Activated naive CD4-positive, alpha-beta T cell treated with anti-CD3 and anti-CD28 coated beads, Interleukin-2, amount 50 U/mL, for 72 hours (primary cell): ENCODE measurements at regions not wholly inside any gene's neighbourhood (a gene's known extent, or its start where the extent isn't known, plus 50 kb on each side); places are given as distances from the start of the nearest gene placed in this dataset.

Experiments used
- ATAC-seq, 2 donors: fragments of 150-1000 bp; cut with Tn5 transposase; 2 replicates each; pipeline ENCODE4 v1.10.0; 2021; ENCODE audit warnings: mild to moderate bottlenecking in 2 of 2, moderate library complexity in 2 of 2
- DNase-seq, 2 donors: peaks; one replicate each; pipeline ENCODE4 v3.0.0; 2021 to 2022; ENCODE audit warnings: low spot score in 2 of 2
- H3K27ac Mint-ChIP-seq, 2 donors: one replicate each; pipeline ENCODE4 v1.8.0; 2022; ENCODE audit warnings: mild to moderate bottlenecking in 2 of 2, mixed read lengths in 2 of 2
- H3K36me3 Mint-ChIP-seq, 2 donors: one replicate each; pipeline ENCODE4 v1.8.0; 2022; ENCODE audit warnings: mixed read lengths in 2 of 2
- H3K9me3 Mint-ChIP-seq, 2 donors: one replicate each; pipeline ENCODE4 v1.8.0; 2022; ENCODE audit warnings: mixed read lengths in 2 of 2

DNA sequence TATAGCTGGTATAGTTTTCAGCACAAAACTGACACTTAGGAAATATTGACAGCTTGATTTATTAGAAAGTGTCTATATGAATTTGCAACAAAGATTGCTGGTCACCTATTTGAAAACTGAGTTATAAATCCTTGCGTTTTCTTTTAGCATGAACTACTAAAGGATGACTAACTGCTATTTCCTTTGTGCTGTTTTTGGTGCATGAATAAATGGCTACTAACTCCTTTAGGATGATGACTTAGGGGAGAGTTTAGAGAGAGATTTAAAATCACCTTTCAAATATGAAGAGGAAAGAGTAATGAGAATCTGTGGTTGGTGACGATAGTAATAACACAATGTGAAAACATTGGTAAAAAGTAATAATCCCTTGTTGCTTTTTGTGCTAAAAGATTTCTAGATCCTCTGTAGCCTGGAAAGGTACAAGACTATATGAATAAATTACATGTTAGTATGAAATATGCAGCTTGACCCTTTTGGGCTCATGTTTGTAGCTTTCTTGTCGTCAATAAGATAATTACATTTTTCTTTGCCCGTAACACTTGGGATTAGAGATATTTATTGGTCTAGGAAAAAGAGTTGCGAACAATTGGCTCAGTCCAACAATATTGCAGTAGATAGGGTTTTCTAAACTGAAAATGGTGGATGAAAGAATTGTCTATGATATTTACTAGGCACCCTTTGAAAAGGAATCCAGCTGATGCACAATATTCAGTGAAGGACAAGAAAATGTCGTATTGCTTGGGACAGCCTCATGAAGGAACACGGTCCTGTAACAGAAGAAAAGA is 453.0 kb downstream of the ADAMTS20 start:
- DNase-seq (no peak), ATAC-seq (no peak)
- peaks cover 4 to 8% of the 10 kb centered on the region in 2 donors for H3K9me3 Mint-ChIP-seq
- H3K36me3 Mint-ChIP-seq = no peaks in the 10 kb centered on the region
- no peak overlapping the region for H3K27ac Mint-ChIP-seq

DNA sequence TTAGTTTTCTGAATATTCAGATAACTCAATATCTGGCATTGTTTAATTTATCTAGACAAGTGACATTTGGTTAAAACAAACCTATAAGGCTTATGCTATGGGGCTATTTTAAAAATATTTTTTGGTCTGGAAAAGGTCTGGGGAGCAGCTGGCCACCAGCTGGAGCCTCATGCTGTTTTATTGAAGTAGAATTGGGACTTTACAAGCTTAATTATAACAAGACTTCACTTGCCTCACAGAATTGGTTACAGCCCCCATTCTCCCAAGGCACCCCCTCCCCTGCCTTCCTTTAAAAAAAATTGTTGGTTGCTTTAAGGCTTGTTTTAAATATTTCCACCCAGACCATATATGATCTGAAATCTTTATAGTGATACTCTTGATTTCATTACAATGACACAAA is 453.9 kb downstream of the ADAMTS20 start:
- no peak for ATAC-seq
- Mint-ChIP-seq H3K9me3 (peaks cover 4 to 8% of the 10 kb centered on the region in 2 donors), H3K27ac (no peak overlapping the region), H3K36me3 (no peaks in the 10 kb centered on the region)
- no peak for DNase-seq

DNA sequence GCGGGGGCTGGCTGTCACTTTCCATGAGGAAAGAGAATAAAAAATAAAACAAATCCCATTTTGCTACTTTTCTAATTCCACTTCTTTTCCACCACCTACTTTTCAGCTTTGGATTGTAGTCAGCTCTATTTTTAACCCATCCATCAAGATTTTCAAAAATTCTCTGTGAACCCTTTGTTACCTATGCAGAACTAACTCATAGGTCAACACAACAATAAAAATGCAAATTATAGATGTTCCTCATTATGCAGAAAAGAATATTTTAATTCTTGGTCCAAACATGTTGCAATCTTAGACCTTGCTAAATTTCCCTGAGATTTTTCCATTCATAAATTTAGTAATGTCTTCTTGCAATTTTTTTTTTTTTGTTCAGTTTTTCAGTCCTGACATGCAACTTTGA is 454.5 kb downstream of the ADAMTS20 start:
- ATAC-seq (no peak), DNase-seq (no peak)
- peaks cover 4 to 14% of the 10 kb centered on the region in 2 donors for H3K9me3 Mint-ChIP-seq
- H3K36me3 Mint-ChIP-seq = no peaks in the 10 kb centered on the region
- H3K27ac Mint-ChIP-seq = no peak overlapping the region

DNA sequence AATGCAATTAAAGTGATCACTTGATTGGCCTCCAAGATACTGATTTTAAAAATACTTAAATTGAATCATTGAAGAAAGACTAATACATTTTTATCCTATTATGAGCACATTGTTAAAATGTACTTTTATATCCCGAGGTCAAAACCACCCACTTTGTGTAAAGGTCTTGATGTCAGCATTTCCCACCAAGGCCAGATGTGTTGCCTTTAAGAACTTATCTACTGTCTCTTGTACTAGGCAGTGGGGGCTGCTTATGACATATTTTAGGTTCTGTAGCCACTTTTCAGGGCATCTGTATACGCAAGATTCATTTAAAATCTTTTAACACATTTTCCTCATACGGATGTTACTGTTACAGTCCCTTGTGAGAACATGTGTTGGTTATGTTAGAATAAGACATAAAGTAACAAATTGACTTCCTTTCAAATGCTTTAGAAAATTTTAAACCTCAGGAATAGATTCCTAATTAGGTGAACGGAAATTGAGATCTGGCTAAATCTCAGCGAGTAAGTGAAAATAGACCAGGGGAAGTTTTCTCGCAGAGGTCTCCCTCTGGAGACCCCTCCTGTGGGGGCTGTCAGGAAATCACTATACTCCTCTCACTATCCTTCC is 456.2 kb downstream of the ADAMTS20 start:
- no peak for ATAC-seq
- Mint-ChIP-seq H3K27ac (no peak overlapping the region), H3K9me3 (peaks cover 5 to 20% of the 10 kb centered on the region in 2 donors), H3K36me3 (no peaks in the 10 kb centered on the region)
- DNase-seq = no peak

DNA sequence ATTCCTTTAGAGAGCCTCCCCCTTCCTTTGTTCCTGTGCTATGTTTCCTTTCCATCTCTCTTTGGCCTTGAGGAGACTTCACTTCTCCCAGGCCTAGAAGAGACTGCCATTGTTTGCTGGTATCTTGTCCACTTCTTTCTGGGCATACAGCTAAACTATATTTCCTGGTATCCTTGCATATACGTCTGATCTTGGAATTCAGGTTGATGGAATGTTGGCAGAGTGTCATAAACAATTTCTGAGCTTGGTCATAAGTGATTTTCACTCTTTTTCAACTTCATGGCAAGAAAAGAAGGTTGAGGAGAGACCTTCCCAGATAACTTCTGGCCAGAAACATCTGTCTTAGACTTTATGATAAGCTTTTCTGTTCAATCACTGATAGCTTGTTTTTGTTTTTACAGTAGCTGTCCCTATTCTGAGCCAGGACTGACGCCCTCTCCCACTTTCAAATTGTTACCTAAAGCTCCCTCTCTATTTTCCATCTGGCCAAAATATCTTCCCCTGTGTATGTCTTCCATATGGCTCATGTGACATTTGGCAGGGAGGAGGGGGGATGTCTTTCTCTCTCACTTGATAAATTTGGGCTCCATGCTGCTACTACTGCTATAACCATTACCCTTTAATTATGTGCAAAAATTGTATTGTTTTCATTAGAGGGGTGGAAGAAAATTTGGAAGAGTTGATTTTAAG is 457.0 kb downstream of the ADAMTS20 start:
- H3K27ac Mint-ChIP-seq = no peak overlapping the region
- H3K36me3 Mint-ChIP-seq = no peaks in the 10 kb centered on the region
- ATAC-seq = no peak
- peaks cover 9 to 26% of the 10 kb centered on the region in 2 donors for H3K9me3 Mint-ChIP-seq
- no peak for DNase-seq

DNA sequence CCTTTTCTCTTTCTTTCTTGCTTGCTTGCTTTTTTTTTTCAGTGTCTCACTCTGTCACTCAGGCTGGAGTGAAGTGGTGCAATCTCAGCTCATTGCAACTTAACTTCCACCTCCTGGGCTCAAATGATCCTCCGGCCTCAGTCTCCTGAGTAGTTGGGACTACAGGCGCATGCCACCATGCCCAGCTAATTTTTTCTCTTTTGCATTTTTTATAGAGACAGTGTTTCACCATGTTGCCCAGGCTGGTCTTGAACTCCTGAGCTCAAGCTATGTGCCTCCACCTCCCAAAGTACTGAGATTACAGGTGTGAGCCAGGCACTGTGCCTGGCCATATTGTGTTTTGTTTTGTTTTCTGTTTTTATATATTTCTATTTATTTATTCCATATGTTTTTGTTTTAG is 461.0 kb downstream of the ADAMTS20 start:
- ATAC-seq (no peak), DNase-seq (no peak)
- Mint-ChIP-seq H3K9me3 (peaks cover 27 to 32% of the 10 kb centered on the region in 2 donors), H3K27ac (no peak overlapping the region), H3K36me3 (no peaks in the 10 kb centered on the region)

DNA sequence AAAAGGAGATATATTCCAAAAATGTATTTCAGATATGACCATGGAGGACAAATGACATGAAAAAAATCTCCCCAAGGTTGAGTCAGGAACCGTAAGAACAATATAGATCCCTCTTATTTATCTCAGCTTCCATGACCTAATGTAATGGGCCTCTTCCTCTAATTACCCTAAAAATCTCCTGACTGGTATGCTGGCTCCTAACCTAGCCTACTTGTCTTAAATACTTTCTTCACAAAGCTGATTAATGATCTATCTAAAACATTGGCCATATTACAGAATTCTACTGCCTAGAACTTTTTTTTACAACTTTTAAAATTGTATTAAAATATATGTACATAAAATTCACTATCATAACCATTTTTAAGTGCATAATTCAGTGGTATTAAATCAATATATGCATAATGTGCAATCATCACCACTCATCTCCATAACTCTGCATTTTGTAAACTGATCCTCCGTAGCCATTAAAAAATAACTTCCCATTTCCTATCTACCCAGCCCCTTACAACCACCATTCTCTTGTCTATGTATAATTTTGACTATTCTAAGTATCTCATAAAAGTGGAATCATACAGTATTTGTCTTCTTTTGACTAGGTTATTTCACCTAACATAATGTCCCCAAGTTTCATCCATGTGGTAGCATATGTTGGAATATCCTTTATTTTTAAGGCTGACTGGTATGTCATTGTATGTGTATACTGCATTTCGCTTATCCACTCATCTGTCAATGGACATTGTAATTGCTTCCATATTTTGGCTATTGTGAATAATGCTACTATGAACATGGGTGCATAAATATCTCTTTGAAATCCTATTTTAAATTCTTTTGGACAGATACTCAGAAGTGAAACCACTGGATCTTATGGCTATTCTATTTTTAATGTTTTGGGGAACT is 464.6 kb downstream of the ADAMTS20 start:
- ATAC-seq = no peak
- Mint-ChIP-seq H3K27ac (no peak overlapping the region), H3K36me3 (peaks cover 0 to 4% of the 10 kb centered on the region in 2 donors), H3K9me3 (peaks cover 38 to 45% of the 10 kb centered on the region in 2 donors)
- DNase-seq = no peak

DNA sequence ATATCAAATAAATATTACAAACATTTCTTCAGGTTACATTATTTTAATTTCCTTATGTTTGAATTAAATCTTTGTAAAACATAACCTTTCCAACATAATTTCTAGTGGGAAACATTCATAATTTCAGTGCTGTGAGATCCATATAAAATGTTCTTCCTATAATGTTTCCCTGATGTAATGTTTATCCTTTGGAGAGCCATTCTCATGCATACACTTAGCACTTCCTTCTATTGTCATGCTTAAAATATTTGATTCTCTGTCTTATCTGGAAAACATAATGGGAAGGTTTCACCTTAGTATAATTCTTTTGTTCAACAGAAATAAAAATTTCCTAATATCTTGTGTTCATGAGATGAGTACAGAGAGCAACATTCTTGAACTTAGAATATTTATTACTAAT is 472.5 kb downstream of the ADAMTS20 start:
- peaks cover 16 to 25% of the 10 kb centered on the region in 2 donors for H3K9me3 Mint-ChIP-seq

DNA sequence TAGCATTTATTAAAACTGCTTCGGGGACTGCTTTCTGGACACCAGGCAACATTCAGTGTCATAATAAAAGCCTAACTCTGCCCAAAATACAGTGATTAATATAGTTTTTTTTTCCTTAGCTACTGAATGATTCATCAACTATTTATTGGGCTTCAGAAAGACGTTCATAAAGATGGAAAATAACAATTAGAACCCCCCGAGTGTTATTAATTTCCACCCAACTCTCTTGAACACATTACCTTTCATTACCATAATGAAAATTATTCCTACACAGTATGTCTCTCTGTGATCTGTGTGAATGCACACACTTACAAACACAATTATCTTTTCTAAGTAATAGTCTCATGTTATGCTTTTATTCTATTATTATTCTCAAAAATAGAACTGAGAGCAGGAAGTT is 473.0 kb downstream of the ADAMTS20 start:
- Mint-ChIP-seq H3K9me3 (peaks cover 13 to 21% of the 10 kb centered on the region in 2 donors), H3K36me3 (peaks cover 0 to 4% of the 10 kb centered on the region in 2 donors), H3K27ac (no peak overlapping the region)
- DNase-seq (no peak), ATAC-seq (no peak)

More for the DNA sequence above, 472.5 kb downstream of the ADAMTS20 start:
- DNase-seq = no peak
- ATAC-seq = no peak
- Mint-ChIP-seq H3K36me3 (peaks cover 0 to 4% of the 10 kb centered on the region in 2 donors), H3K27ac (no peak overlapping the region)

DNA sequence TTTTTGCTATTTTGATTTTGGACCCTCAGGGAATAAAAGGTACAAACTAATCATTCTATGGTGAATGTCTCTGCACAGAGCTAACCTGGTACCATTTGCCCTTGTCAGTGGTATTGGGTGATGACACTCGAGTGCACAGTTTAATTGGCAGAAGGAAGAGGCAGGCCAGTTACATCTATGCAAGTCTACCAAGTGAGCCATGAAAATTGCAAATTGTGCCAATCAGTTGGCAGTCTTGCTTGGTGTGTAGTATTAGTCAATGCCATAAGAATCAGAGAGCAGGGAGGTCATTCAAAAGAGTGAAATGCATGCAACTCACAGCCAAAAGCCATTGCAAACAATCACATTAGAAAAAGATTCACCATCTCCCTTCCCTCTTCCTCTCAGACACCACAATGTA is 479.6 kb downstream of the ADAMTS20 start:
- DNase-seq = no peak
- ATAC-seq = no peak
- peaks cover 10 to 11% of the 10 kb centered on the region in 2 donors for H3K9me3 Mint-ChIP-seq
- H3K27ac Mint-ChIP-seq = no peak overlapping the region
- no peaks in the 10 kb centered on the region for H3K36me3 Mint-ChIP-seq

DNA sequence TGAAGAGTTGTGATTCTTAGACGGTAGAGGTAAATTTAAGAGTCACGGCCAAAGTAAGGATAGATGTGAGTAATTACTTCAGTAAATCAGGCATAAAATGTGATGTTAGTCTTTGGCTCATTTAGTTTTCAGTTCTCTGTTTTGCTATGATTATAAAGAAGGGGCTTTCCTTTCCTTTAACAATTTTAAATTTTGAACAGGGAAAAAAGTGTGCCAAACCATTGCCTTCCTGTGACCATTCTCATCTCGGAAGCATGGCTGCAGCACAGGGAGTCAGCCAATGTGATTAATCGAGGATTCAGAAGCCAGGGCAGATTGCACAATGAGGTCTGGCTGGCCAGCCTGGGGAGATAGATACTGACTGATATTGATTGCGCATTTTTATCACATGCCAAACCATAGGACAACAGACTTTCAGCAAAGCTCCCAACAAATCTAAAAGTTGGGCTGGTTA is 480.2 kb upstream of the PRICKLE1 start:
- Mint-ChIP-seq H3K27ac (no peak overlapping the region), H3K36me3 (no peaks in the 10 kb centered on the region), H3K9me3 (peaks cover 6 to 16% of the 10 kb centered on the region in 2 donors)
- ATAC-seq (no peak), DNase-seq (no peak)

DNA sequence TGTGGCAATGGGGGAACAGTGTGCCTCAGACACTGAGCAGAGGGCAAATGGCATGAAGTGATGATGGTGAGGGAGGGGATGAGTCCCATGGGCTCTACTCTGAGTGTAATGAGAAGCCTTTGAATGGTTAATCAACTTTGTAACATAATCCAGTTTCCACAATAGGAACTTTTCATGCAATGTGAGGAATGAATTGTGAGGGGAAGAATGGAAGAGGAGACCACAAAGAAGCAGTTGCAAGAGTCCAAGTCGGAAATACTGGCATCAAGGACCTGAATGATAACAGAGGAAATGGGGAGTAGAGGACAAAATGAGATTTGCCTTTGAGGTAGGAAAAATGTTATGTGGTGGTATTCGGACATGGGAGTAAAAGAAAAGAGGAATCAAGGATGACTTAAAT is 476.9 kb upstream of the PRICKLE1 start:
- no peaks in the 10 kb centered on the region for H3K36me3 Mint-ChIP-seq

DNA sequence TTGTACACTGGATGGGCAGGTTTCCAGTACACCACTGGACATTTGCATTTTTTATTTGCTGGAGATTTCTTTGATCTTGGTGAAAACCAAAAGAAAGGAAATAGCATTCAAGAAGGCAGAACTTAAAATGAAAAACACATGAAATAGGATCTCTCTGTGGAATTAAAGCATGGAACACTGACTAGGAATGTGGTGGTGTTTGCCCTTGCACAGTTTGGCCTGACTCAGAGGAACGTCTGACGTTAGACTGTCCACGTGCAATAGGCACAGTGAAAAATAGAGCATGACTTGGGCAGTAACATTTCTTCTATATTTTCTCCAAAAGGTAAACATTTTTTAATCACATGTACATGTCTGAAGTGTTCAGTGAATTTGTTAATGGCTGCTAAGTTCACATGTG is 474.1 kb upstream of the PRICKLE1 start:
- no peaks in the 10 kb centered on the region for H3K36me3 Mint-ChIP-seq
- DNase-seq = no peak
- ATAC-seq = no peak
- H3K9me3 Mint-ChIP-seq = peaks cover 9 to 10% of the 10 kb centered on the region in 2 donors
- H3K27ac Mint-ChIP-seq = no peak overlapping the region

More for the DNA sequence above, 476.9 kb upstream of the PRICKLE1 start:
- Mint-ChIP-seq H3K27ac (no peak overlapping the region), H3K9me3 (peaks cover 7 to 9% of the 10 kb centered on the region in 2 donors)
- DNase-seq (no peak), ATAC-seq (no peak)

DNA sequence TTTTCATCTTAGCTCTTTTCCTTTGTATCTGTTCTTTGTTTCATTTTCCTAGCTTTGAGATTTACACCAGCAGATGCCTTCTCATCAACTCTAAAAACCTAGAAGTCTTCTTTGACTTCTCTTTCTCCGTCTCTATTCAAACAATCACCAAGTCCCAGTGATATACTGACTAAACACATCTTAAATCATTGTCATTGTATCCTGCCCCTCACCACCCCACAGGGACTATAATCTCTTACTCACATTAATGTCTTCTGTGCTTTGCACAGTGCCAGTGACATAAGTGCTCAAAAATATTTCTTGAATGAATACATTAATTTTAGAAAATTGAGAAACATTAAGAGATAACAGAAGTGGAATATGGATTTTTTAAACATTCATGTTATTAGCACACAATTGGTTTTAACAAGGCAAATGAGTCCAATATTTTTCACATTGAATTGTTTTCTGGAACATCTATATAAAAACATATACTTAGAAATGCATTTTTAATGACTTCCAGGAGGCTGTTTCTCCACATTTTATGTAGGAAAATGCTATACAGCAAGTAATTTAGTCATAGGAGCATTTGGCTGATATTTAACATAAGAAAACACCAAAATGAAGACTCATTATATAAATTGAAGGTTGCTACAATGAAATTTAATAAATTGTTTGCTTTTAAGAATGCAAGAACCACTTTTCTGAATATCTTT is 472.8 kb upstream of the PRICKLE1 start:
- ATAC-seq = no peak
- H3K9me3 Mint-ChIP-seq = peaks cover 9 to 11% of the 10 kb centered on the region in 2 donors
- DNase-seq = no peak
- no peak overlapping the region for H3K27ac Mint-ChIP-seq
- H3K36me3 Mint-ChIP-seq = no peaks in the 10 kb centered on the region

DNA sequence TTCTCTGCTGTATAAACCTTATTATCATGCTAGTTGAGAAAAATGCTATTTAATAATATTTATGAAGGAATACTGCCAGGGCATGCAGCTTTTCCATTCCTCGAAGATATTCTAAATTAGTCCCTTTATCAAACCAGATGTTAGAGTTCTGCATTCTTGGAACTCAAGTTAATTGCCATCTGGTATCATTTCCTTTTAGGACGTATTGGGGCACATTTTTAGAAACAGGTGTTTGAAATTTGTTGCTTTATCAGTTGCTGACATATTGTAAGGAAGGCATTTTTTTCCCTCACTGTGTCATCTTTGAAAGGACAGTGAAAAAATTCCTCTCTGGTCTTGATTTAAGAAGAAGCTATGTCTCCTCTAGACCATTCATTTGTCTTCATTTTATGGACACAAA is 471.2 kb upstream of the PRICKLE1 start:
- no peak for DNase-seq
- H3K36me3 Mint-ChIP-seq = no peaks in the 10 kb centered on the region
- no peak for ATAC-seq
- H3K27ac Mint-ChIP-seq = no peak overlapping the region
- H3K9me3 Mint-ChIP-seq = peaks cover 0 to 11% of the 10 kb centered on the region in 2 donors

DNA sequence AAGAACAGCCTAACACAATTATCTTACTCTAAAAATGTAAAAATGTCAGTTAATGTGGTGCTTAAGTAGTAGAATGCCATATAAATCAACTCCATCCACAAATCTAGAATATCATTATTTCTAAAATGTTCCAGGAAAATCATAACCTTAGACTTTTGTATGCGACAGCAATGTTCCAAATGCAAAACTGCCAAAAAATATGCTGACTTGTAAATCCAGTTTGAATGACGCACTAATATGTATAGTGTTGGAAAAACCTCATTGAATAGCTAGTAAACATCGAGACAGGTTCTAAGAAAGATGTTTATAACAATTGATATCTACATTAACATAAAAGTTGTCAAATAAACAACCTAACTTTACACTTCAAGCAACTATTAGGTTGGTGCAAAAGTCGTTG is 469.1 kb upstream of the PRICKLE1 start:
- Mint-ChIP-seq H3K9me3 (peaks cover 3 to 19% of the 10 kb centered on the region in 2 donors), H3K27ac (no peak overlapping the region), H3K36me3 (no peaks in the 10 kb centered on the region)
- DNase-seq = no peak
- no peak for ATAC-seq
